HG03060 (cell line): ENCODE measurements at regions not wholly inside any gene's neighbourhood (a gene's known extent, or its start where the extent isn't known, plus 50 kb on each side); places are given as distances from the start of the nearest gene placed in this dataset.
"Not testable (repeated sequence)": the region's sequence is repeated elsewhere in the genome, so short reads cannot be mapped to it uniquely, and the experiment has no call there.

Experiments used
- ATAC-seq: cut with Tn5 transposase; IDR thresholded peaks from one replicate; pipeline ENCODE4 v1.9.1; 2021; ENCODE audit warnings: low read depth, moderate number of reproducible peaks; ENCODE audit not compliant: unreplicated experiment

- no peak for ATAC-seq
Measured at GRCh38 chr7:92982928-92983327, 134.9 kb downstream of the SAMD9 start.

- ATAC-seq = no peak
Measured at GRCh38 chr7:92976931-92977330, 140.6 kb upstream of the CDK6 start.

- no peak for ATAC-seq
Measured at GRCh38 chr7:92973974-92974373, 137.6 kb upstream of the CDK6 start.

- ATAC-seq = no peak
Measured at GRCh38 chr7:92973293-92973731, 136.9 kb upstream of the CDK6 start.

- ATAC-seq = no peak
Measured at GRCh38 chr7:92972441-92972840, 136.1 kb upstream of the CDK6 start.

GRCh38 chr7:92969061-92969460 lies 132.7 kb upstream of the CDK6 start:
- no peak for ATAC-seq

GRCh38 chr7:92968502-92968901 lies 132.1 kb upstream of the CDK6 start:
- no peak for ATAC-seq

GRCh38 chr7:92967238-92967637 lies 130.9 kb upstream of the CDK6 start:
- no peak for ATAC-seq

- ATAC-seq = no peak
Measured at GRCh38 chr7:92964141-92964540, 127.8 kb upstream of the CDK6 start.

GRCh38 chr7:92963566-92963965 lies 127.2 kb upstream of the CDK6 start:
- ATAC-seq = no peak

GRCh38 chr7:92961961-92962360 lies 125.6 kb upstream of the CDK6 start:
- ATAC-seq = no peak

- ATAC-seq = no peak
Measured at GRCh38 chr7:92956575-92956974, 120.2 kb upstream of the CDK6 start.

GRCh38 chr7:92955081-92955480 lies 118.7 kb upstream of the CDK6 start:
- no peak for ATAC-seq

GRCh38 chr7:92953657-92954056 lies 117.3 kb upstream of the CDK6 start:
- ATAC-seq = no peak

- ATAC-seq = no peak
Measured at GRCh38 chr7:92949748-92950147, 113.4 kb upstream of the CDK6 start.

GRCh38 chr7:92945840-92946239 lies 109.5 kb upstream of the CDK6 start:
- no peak for ATAC-seq

GRCh38 chr7:92944633-92945032 lies 108.3 kb upstream of the CDK6 start:
- no peak for ATAC-seq

GRCh38 chr7:92942706-92943105 lies 106.3 kb upstream of the CDK6 start:
- not testable (repeated sequence) for ATAC-seq

GRCh38 chr7:92939666-92940360 lies 103.4 kb upstream of the CDK6 start:
- ATAC-seq = no peak

- ATAC-seq = no peak
Measured at GRCh38 chr7:92934096-92934495, 97.7 kb upstream of the CDK6 start.

- ATAC-seq = no peak
Measured at GRCh38 chr7:92932450-92932849, 96.1 kb upstream of the CDK6 start.

GRCh38 chr7:92930404-92930803 lies 94.0 kb upstream of the CDK6 start:
- ATAC-seq = no peak

- ATAC-seq = no peak
Measured at GRCh38 chr7:92926697-92927044, 90.3 kb upstream of the CDK6 start.
